Breast epithelium (tissue), 4 donors: ENCODE measurements at regions not wholly inside any gene's neighbourhood (a gene's known extent, or its start where the extent isn't known, plus 50 kb on each side); places are given as distances from the start of the nearest gene placed in this dataset.

Experiments used
- DNase-seq, 2 donors: peaks; one replicate each; pipeline ENCODE4 v3.0.0-alpha.2; 2019; ENCODE audit warnings: low spot score in 2 of 2
- H3K27ac ChIP-seq, 2 donors: fragments of 200-600 bp; sonication (generic) in 1 of 2; one replicate each; pipeline ENCODE4 v1.5.1; 2016 to 2019; ENCODE audit warnings: mild to moderate bottlenecking in 1 of 2
- H3K27me3 ChIP-seq, 2 donors: fragments of 200-600 bp; sonication (generic) in 1 of 2; one replicate each; pipeline versions ENCODE4 v1.5.1 to v1.6.0; 2017 to 2019; ENCODE audit warnings: control low read depth in 1 of 2, mild to moderate bottlenecking in 1 of 2
- H3K36me3 ChIP-seq: fragments of 200-600 bp; one replicate; pipeline ENCODE4 v1.5.1; 2019
- H3K4me1 ChIP-seq, 2 donors: fragments of 200-600 bp; sonication (generic); one replicate each; pipeline ENCODE4 v1.5.1; 2016 to 2019; ENCODE audit warnings: control low read depth in 1 of 2
- H3K4me3 ChIP-seq, 3 donors: fragments of 200-600 bp; sonication (generic); 1 replicate in 2 of 3; 2 replicates in 1 of 3; pipeline ENCODE4 v1.5.1; 2016 to 2019; ENCODE audit warnings: mild to moderate bottlenecking in 3 of 3, moderate library complexity in 2 of 3
- H3K9me3 ChIP-seq, 2 donors: fragments of 200-600 bp; sonication (generic) in 1 of 2; one replicate each; pipeline ENCODE4 v1.5.1; 2016 to 2019; ENCODE audit warnings: control low read depth in 1 of 2
- CTCF ChIP-seq, 3 donors: fragments of 450-650 bp; IDR thresholded peaks; one replicate each; pipeline ENCODE4 v1.5.1; 2016 to 2017; ENCODE audit warnings: antibody characterized with exemption in 3 of 3, mild to moderate bottlenecking in 3 of 3, moderate library complexity in 3 of 3
- POLR2A ChIP-seq: fragments of 450-650 bp; IDR thresholded peaks from one replicate; pipeline ENCODE4 v1.6.1; 2016; ENCODE audit warnings: antibody characterized with exemption, mild to moderate bottlenecking, moderate library complexity
- POLR2AphosphoS5 ChIP-seq, 3 donors: sonication (generic); formaldehyde crosslinking; IDR thresholded peaks; one replicate each; pipeline ENCODE4 v1.6.1; 2017; ENCODE audit warnings: antibody characterized with exemption in 3 of 3
- intact Hi-C: fragments of 100-400 bp; cut with DNase I; formaldehyde crosslinking; loops from one replicate; pipeline ENCODE4 v1.15.1; 2023; ENCODE audit warnings: low total_unique reads

GRCh38 chr2:16168506-16169264, 228.3 kb downstream of the MYCN start:
- Histone ChIP-seq H3K27ac (no peak overlapping the region), H3K4me1 (no peaks in the 10 kb centered on the region), H3K4me3 (no peak overlapping the region), H3K36me3 (no peaks in the 10 kb centered on the region), H3K9me3 (no peaks in the 10 kb centered on the region), H3K27me3 (peaks cover 0 to 5% of the 10 kb centered on the region in 2 donors)
- no peak for DNase-seq
- TF ChIP-seq POLR2A (no peak), POLR2AphosphoS5 (IDR thresholded peaks at IDR 0.05) (no peak), CTCF (IDR thresholded peaks at IDR 0.05) (no peak)
- intact Hi-C loops = no loop called here

- intact Hi-C loops = no loop called here
- H3K9me3 ChIP-seq = no peaks in the 10 kb centered on the region
- DNase-seq = no peak
- H3K4me3 ChIP-seq = no peak overlapping the region
- no peaks in the 10 kb centered on the region for H3K36me3 ChIP-seq
- peaks cover 0 to 5% of the 10 kb centered on the region in 2 donors for H3K27me3 ChIP-seq
- no peak for TF ChIP-seq CTCF (IDR thresholded peaks at IDR 0.05)
- no peak for TF ChIP-seq POLR2A
- TF ChIP-seq POLR2AphosphoS5 (IDR thresholded peaks at IDR 0.05) = no peak
- H3K27ac ChIP-seq = no peak overlapping the region
- H3K4me1 ChIP-seq = no peaks in the 10 kb centered on the region
These were observed 227.6 kb downstream of the MYCN start for GRCh38 chr2:16167870-16168426.

- H3K27ac ChIP-seq = no peak overlapping the region
- peaks cover 0 to 5% of the 10 kb centered on the region in 2 donors for H3K27me3 ChIP-seq
- no peak for DNase-seq
- H3K4me1 ChIP-seq = no peaks in the 10 kb centered on the region
- intact Hi-C loops = no loop called here
- H3K4me3 ChIP-seq = no peak overlapping the region
- H3K36me3 ChIP-seq = no peaks in the 10 kb centered on the region
- TF ChIP-seq CTCF (IDR thresholded peaks at IDR 0.05) = no peak
- no peak for TF ChIP-seq POLR2AphosphoS5 (IDR thresholded peaks at IDR 0.05)
- TF ChIP-seq POLR2A = no peak
- no peaks in the 10 kb centered on the region for H3K9me3 ChIP-seq
These were observed 227.1 kb downstream of the MYCN start for GRCh38 chr2:16167451-16167861.

- no peak overlapping the region for H3K4me3 ChIP-seq
- H3K9me3 ChIP-seq = no peaks in the 10 kb centered on the region
- no peaks in the 10 kb centered on the region for H3K36me3 ChIP-seq
- no peaks in the 10 kb centered on the region for H3K4me1 ChIP-seq
- H3K27me3 ChIP-seq = peaks cover 0 to 5% of the 10 kb centered on the region in 2 donors
- H3K27ac ChIP-seq = no peak overlapping the region
- intact Hi-C loops = no loop called here
- TF ChIP-seq POLR2A (no peak), POLR2AphosphoS5 (IDR thresholded peaks at IDR 0.05) (no peak), CTCF (IDR thresholded peaks at IDR 0.05) (no peak)
- no peak for DNase-seq
These were observed 226.1 kb downstream of the MYCN start for GRCh38 chr2:16166327-16166981.
